GM12865 (cell line): ENCODE measurements at regions not wholly inside any gene's neighbourhood (a gene's known extent, or its start where the extent isn't known, plus 50 kb on each side); places are given as distances from the start of the nearest gene placed in this dataset.

Experiments used
- DNase-seq: peaks from one replicate; pipeline ENCODE4 v3.0.0; 2010; ENCODE audit warnings: low read depth
- H3K4me3 ChIP-seq: 2 replicates; pipeline ENCODE4 v1.5.1; 2011; ENCODE audit warnings: mild to moderate bottlenecking, low read depth, low read length, control low read depth
- TF ChIP-seq, protein P1 (sequence below): IDR thresholded peaks from 2 replicates; pipeline ENCODE4 v1.5.1; 2011; ENCODE audit warnings: low read length, control low read depth, low read depth, inconsistent platforms; ENCODE audit not compliant: insufficient read depth; ENCODE audit errors: missing control alignments

DNA sequence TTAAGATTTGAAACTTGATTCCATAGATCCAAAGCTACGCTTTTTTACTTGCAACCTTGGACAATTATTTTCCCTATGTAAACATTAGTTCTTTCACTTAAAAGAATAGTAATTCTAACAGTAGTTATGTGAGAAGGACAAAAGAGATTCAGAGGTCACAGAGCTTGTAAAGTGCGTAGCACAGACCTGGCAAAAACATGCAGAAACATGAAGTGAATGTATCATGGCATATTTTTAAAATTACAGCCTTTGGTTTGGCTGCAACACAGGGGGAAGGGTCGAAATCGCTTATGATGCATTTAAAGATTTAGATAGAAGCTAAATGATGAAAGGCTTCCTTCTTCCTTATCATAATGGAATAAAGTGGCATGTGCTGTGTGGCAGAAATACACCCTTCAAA lies 1068.8 kb downstream of the ARAP2 start:
- DNase-seq: no peak
- TF ChIP-seq, protein P1, sequence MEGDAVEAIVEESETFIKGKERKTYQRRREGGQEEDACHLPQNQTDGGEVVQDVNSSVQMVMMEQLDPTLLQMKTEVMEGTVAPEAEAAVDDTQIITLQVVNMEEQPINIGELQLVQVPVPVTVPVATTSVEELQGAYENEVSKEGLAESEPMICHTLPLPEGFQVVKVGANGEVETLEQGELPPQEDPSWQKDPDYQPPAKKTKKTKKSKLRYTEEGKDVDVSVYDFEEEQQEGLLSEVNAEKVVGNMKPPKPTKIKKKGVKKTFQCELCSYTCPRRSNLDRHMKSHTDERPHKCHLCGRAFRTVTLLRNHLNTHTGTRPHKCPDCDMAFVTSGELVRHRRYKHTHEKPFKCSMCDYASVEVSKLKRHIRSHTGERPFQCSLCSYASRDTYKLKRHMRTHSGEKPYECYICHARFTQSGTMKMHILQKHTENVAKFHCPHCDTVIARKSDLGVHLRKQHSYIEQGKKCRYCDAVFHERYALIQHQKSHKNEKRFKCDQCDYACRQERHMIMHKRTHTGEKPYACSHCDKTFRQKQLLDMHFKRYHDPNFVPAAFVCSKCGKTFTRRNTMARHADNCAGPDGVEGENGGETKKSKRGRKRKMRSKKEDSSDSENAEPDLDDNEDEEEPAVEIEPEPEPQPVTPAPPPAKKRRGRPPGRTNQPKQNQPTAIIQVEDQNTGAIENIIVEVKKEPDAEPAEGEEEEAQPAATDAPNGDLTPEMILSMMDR: no peak

DNA sequence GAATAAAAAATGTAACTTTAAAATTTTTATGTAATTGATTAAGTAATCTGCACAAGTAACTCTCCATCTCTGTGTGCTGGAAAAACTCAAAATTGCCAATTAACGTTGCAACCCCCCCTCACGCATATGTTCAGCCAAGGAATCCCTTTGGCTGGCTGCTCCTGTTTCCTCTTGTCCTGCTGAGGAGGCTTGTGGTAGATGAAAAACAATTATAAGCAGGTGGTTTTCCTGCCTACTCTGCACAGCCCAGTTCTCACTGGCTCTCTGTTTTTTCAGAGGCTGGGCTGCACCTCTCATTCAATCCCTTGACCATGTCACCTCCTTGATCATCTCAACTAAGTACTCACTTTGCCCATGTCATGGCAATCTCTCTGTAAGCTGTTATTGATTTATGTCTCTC lies 1068.4 kb downstream of the ARAP2 start:
- H3K4me3 ChIP-seq: no peak overlapping the region
- DNase-seq: no peak
- TF ChIP-seq, protein P1: no peak

More for the DNA sequence above, 1068.8 kb downstream of the ARAP2 start:
- H3K4me3 ChIP-seq: no peak overlapping the region

DNA sequence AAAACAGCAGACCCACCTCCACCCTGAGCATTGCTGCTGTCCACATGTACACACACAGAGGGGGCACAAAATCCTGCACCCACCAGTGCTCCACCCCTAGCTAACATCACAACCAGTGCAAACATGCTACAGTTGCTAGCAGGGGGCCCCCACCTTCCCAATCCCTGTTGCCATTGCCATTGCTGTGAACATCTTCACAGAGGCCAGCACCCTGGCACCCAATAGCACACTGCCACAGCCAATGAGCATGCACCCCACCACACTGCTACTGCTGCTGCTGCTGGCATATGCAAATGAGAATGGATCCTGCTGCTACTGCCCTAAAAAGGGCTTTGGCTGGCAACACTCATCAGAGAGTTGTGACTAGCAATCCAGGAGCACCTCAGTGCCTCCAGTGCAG lies 1061.9 kb downstream of the ARAP2 start:
- DNase-seq: no peak
- no peak overlapping the region for H3K4me3 ChIP-seq
- TF ChIP-seq, protein P1: no peak

DNA sequence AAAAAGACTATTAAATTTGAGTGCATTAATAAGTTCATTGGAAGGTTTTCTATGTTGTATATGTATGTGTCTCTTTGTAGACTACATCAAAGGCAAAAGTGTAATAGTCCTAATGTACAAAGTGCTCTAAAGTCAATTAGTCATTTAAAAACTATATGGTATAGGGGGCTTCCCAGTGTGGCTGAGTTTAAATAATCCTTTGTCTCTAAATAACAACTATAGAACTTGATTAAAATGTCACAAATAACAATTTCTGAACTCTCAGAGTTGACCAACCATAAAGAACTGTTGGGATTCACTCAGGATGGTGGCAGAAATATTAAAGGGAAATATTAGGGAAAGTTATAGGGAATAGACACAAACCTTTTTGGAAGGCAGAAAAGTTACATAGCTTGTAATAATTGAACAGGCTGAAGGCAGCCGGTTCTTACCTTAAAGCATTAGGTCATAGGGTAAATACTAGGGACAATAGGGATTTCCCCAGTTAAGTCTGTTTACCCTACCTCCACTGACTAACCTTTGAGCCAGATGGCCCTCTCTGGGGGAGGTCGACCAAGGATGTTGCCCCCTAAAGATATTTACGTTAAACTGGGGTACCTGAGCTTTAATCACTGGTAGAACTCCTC lies 1054.2 kb downstream of the ARAP2 start:
- TF ChIP-seq, protein P1: no peak
- no peak overlapping the region for H3K4me3 ChIP-seq
- DNase-seq: no peak

DNA sequence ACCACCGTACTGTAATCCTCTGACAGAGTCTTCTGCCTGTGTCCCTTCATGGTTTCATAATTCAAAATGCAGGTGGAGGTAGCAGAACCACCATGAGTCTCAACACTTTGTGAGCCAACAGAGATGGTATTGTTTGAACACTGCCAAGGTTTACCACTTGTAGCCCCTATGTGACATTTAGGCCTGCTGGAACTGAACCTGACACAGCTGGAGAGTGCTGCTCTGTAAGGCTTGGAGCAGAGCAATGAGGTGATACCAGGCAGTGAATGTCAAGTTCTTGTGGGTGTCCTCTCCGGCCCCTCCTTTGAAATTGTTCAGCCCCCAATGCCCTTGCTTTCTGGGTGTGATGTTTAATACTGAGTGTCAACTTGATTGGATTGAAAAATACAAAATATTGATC lies 1042.9 kb downstream of the ARAP2 start:
- no peak for DNase-seq
- TF ChIP-seq, protein P1: no peak
- H3K4me3 ChIP-seq: no peak overlapping the region

DNA sequence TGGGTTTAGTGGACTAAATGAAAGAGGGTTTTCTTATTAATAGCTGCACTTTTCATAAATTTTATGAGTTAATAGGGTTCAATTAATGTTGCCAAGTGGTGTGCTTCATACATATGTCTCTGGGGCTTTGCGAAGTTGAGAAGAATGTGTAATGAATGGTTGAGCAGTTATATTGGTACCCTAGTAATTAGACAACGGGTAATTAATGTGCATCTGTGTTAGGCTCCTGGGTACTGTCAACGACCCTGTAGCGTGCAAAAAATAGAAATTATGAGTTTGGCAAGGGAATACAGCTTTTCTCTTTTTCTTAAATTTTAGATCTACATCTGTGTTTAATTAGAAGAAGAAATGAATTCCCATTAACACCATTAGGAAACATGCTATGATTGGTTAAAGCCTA lies 1027.7 kb downstream of the ARAP2 start:
- TF ChIP-seq, protein P1: no peak
- DNase-seq: no peak

DNA sequence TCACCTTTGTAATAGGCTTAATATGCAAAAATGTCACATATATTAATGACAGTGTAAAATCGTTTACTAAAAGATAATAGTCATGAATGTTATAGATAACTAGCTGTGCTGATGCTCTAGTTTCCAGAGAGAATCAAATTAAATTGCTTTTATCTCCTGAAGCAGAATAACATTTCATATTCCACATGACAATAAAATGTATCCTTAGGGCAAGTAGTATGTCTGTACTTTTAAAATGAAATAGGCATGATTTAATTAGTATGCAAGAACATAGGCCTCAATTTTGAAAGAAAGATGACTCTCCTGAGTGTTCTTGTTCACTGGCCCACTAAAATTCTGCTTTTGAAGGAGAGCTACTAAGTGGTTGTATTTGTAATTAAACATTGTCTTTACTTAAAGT lies 1027.0 kb downstream of the ARAP2 start:
- TF ChIP-seq, protein P1: no peak
- DNase-seq: no peak
- no peak overlapping the region for H3K4me3 ChIP-seq

More for the DNA sequence above, 1027.7 kb downstream of the ARAP2 start:
- no peak overlapping the region for H3K4me3 ChIP-seq
